ENCODE measurements at regions not wholly inside any gene's neighbourhood (a gene's known extent, or its start where the extent isn't known, plus 50 kb on each side); places are given as distances from the start of the nearest gene placed in this dataset.
"Not testable (repeated sequence)": the region's sequence is repeated elsewhere in the genome, so short reads cannot be mapped to it uniquely, and the experiment has no call there.

DNA sequence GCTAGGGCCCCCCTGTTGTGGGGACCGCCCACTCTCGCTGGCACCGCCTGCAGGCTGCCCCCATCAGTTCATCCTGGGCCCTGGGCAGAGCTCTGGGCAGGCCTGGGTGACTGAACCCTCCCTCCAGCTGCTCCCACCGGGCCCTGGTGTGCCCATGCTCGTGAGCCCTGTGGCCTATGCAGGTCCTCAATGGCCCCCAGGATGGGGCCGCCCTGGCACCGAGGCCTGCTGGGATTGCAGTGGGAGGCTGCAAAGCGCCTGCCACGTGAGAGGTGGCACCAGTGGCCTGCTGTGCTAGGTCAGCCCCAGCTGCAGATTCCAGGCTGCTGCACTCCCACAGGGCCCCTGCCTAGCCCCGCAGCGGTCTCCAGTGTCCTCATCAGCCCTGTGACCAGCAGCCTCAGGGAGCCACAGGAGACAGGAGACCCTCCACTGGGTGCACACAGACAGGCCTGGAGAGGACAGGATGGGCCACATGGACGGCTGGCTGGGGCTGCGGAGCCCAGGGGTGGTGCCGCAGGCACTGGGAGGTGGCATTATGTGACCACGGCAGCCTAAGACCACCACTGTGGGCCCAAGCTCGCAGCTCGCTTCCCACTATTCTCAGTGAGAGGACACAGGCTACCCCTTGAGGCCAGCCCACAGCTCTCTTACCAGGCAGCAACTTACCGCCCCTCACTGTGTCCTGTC lies 199.4 kb downstream of the BCR start:
- FAIRE-seq, POLR2A ChIA-PET: not testable (repeated sequence)

DNA sequence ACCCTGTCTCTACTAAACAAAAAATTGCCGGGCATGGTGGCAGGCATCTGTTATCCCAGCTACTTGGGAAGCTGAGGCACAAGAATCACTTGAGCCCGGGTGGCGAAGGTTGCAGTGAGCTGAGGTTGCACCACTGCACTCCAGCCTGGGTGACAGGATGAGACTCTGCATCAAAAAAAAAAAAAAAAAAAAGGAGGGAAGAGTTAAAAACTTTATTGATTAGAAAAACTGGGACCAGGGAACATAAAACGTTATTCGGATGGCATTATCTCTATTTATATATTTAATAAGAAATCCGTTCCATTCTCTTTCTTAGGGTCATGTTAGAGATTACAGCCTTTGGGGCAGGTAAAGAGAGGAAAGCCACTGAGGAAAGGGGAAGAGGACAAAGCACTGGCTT lies 197.5 kb downstream of the BCR start:
- Histone ChIP-seq H4K20me1 (ENCODE audit: insufficient read depth, low read length) (no peaks in the 10 kb centered on the region), H3K79me2 (ENCODE audit: insufficient read depth, low read length) (no peaks in the 10 kb centered on the region), H3K27me3 (ENCODE audit: control insufficient read depth in 1 of 2, insufficient read depth in 2 of 2, low read length in 2 of 2) (no peaks in the 10 kb centered on the region; a peak in 2 of 5 replicates), H3K4me1 (ENCODE audit: insufficient read depth, low read length) (no peaks in the 10 kb centered on the region), H3K4me3 (replicated peaks in 1 of 3; ENCODE audit: insufficient read depth in 1 of 3, low read depth in 2 of 3, low read length in 3 of 3) (no peak overlapping the region), H2AFZ (ENCODE audit: low read length) (no peak overlapping the region), H3K9ac (ENCODE audit: insufficient read depth, low read depth, low read length) (no peak overlapping the region), H3K9me3 (ENCODE audit: low read length) (no peaks in the 10 kb centered on the region), H3K27ac (ENCODE audit: extremely low read length, insufficient read depth, low read length) (no peak overlapping the region), H3K36me3 (replicated peaks in 1 of 2; ENCODE audit: control insufficient read depth in 1 of 2, insufficient read depth in 2 of 2, low read length in 2 of 2) (no peaks in the 10 kb centered on the region), H3K4me2 (ENCODE audit: low read depth, low read length) (no peak overlapping the region)
- DNase-seq (ENCODE audit: low spot score) (no peak), FAIRE-seq (no peak), ATAC-seq (no peak)
- CTCF ChIA-PET (ENCODE audit: low intra/inter-chr PET ratio, low total read pairs): no interaction called here
- 24% methylated on average over 6 of the region's 6 CpGs for WGBS (ENCODE audit: low lambda C conversion rate)
- intact Hi-C loops (cut with micrococcal nuclease; ENCODE audit: unreplicated experiment) (no loop called here), in situ Hi-C loops (cut with HindIII; ENCODE audit: extremely low pct_ligation_motif_present, low pct_unique_long_range_greater_than_20kb) (loop anchor here (25.0 kb wide), 1 partner anchor 415 kb away; no protein-coding TSS in a partner anchor)
- BruUV-seq (replicated peaks): no TSS peak
- POLR2A ChIA-PET: no interaction called here
- TF ChIP-seq JDP2 (CRISPR knock-in tag; IDR thresholded peaks at IDR 0.05; ENCODE audit: borderline replicate concordance) (no peak), NFKB2 (CRISPR knock-in tag; IDR thresholded peaks at IDR 0.05; ENCODE audit: borderline replicate concordance) (no peak), UBTF (CRISPR knock-in tag; IDR thresholded peaks at IDR 0.05) (no peak), ZNF234 (CRISPR knock-in tag; conservative IDR thresholded peaks at IDR 0.05) (no peak), EP300 (IDR thresholded peaks at IDR 0.05; ENCODE audit: low read depth in 2 of 2, low read length in 2 of 2) (no peak), EP300 (CRISPR knock-in tag; IDR thresholded peaks at IDR 0.05; ENCODE audit: borderline replicate concordance) (no peak), ZNF557 (CRISPR knock-in tag; IDR thresholded peaks at IDR 0.05) (no peak), PLRG1 (conservative IDR thresholded peaks at IDR 0.05) (no peak), NFE2L1 (CRISPR knock-in tag; IDR thresholded peaks at IDR 0.05; ENCODE audit: borderline replicate concordance) (no peak), IRF2 (CRISPR knock-in tag; IDR thresholded peaks at IDR 0.05) (no peak), PBX3 (CRISPR knock-in tag; IDR thresholded peaks at IDR 0.05; ENCODE audit: borderline replicate concordance) (no peak), HNRNPL (IDR thresholded peaks at IDR 0.05; ENCODE audit: low read depth, low read length) (no peak)
- TF ChIP-seq, protein P1, sequence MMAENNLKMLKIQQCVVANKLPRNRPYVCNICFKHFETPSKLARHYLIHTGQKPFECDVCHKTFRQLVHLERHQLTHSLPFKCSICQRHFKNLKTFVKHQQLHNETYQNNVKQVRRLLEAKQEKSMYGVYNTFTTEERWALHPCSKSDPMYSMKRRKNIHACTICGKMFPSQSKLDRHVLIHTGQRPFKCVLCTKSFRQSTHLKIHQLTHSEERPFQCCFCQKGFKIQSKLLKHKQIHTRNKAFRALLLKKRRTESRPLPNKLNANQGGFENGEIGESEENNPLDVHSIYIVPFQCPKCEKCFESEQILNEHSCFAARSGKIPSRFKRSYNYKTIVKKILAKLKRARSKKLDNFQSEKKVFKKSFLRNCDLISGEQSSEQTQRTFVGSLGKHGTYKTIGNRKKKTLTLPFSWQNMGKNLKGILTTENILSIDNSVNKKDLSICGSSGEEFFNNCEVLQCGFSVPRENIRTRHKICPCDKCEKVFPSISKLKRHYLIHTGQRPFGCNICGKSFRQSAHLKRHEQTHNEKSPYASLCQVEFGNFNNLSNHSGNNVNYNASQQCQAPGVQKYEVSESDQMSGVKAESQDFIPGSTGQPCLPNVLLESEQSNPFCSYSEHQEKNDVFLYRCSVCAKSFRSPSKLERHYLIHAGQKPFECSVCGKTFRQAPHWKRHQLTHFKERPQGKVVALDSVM (CRISPR knock-in tag; IDR thresholded peaks at IDR 0.05): no peak

More for the DNA sequence above, 199.4 kb downstream of the BCR start:
- ATAC-seq; BruUV-seq (replicated peaks); DNase-seq (ENCODE audit: low spot score); H3K9me3 ChIP-seq (ENCODE audit: low read length); H3K4me2 ChIP-seq (ENCODE audit: low read depth, low read length); H3K9ac ChIP-seq (ENCODE audit: insufficient read depth, low read depth, low read length); CTCF ChIA-PET (ENCODE audit: low intra/inter-chr PET ratio, low total read pairs); H4K20me1 ChIP-seq (ENCODE audit: insufficient read depth, low read length); intact Hi-C loops (cut with micrococcal nuclease; ENCODE audit: unreplicated experiment); H3K27ac ChIP-seq (ENCODE audit: extremely low read length, insufficient read depth, low read length); H3K79me2 ChIP-seq (ENCODE audit: insufficient read depth, low read length); H3K4me1 ChIP-seq (ENCODE audit: insufficient read depth, low read length); H3K4me3 ChIP-seq (replicated peaks in 1 of 3; ENCODE audit: insufficient read depth in 1 of 3, low read depth in 2 of 3, low read length in 3 of 3); H2AFZ ChIP-seq (ENCODE audit: low read length); H3K36me3 ChIP-seq (replicated peaks in 1 of 2; ENCODE audit: control insufficient read depth in 1 of 2, insufficient read depth in 2 of 2, low read length in 2 of 2): not testable (repeated sequence)
- in situ Hi-C loops (cut with HindIII; ENCODE audit: extremely low pct_ligation_motif_present, low pct_unique_long_range_greater_than_20kb): loop anchor here (5.0 to 25.0 kb wide), 2 partner anchors 62 to 417 kb away; no protein-coding TSS in a partner anchor
- WGBS (ENCODE audit: low lambda C conversion rate): 11% methylated on average over 4 of the region's 18 CpGs
- H3K27me3 ChIP-seq (ENCODE audit: control insufficient read depth in 1 of 2, insufficient read depth in 2 of 2, low read length in 2 of 2): peaks cover 4 to 12% of the 10 kb centered on the region in 2 experiments; a peak in 3 of 5 replicates
